Spleen (tissue), 11 donors: ENCODE measurements at regions not wholly inside any gene's neighbourhood (a gene's known extent, or its start where the extent isn't known, plus 50 kb on each side); places are given as distances from the start of the nearest gene placed in this dataset.

Experiments
- DNase-seq: peaks from one replicate; pipeline ENCODE4 v3.0.0-alpha.2; 2020
- H3K27ac ChIP-seq, 8 donors: fragments of 200-600 bp; sonication (generic) in 7 of 8; 1 replicate in 4 of 8; 2 replicates in 4 of 8; pipeline versions ENCODE4 v1.5.0 to v1.8.0; 2016 to 2021; ENCODE audit warnings: inconsistent platforms in 4 of 8, mild to moderate bottlenecking in 4 of 8, moderate library complexity in 1 of 8
- H3K27me3 ChIP-seq, 7 donors: fragments of 200-600 bp; sonication (generic) in 6 of 7; replicated peaks in 1 of 7; 1 replicate in 4 of 7; 2 replicates in 3 of 7; pipeline versions ENCODE4 v1.5.0 to v1.8.0; 2016 to 2021; ENCODE audit warnings: inconsistent platforms in 3 of 7, mild to moderate bottlenecking in 1 of 7
- H3K36me3 ChIP-seq, 6 donors: fragments of 200-600 bp; sonication (generic) in 5 of 6; 1 replicate in 4 of 6; 2 replicates in 2 of 6; pipeline versions ENCODE4 v1.5.0 to v1.8.0; 2016 to 2021; ENCODE audit warnings: inconsistent platforms in 2 of 6
- H3K4me1 ChIP-seq, 6 donors: fragments of 200-600 bp; sonication (generic) in 5 of 6; 1 replicate in 3 of 6; 2 replicates in 3 of 6; pipeline versions ENCODE4 v1.5.0 to v1.8.0; 2016 to 2021; ENCODE audit warnings: inconsistent platforms in 3 of 6
- H3K4me3 ChIP-seq, 8 donors: fragments of 200-600 bp; sonication (generic) in 7 of 8; 1 replicate in 4 of 8; 2 replicates in 4 of 8; pipeline versions ENCODE4 v1.5.0 to v1.8.0; 2016 to 2021; ENCODE audit warnings: inconsistent platforms in 4 of 8, mild to moderate bottlenecking in 4 of 8, moderate library complexity in 2 of 8
- H3K9me3 ChIP-seq, 8 donors: fragments of 200-600 bp; sonication (generic) in 7 of 8; 1 replicate in 4 of 8; 2 replicates in 4 of 8; pipeline versions ENCODE4 v1.5.0 to v1.8.0; 2016 to 2021; ENCODE audit warnings: inconsistent platforms in 4 of 8
- CTCF ChIP-seq, 11 experiments: fragments of 200-600 bp in 7 of 11; fragments of 450-650 bp in 4 of 11; sonication (generic) in 4 of 11; IDR thresholded peaks in 8 of 11; conservative IDR thresholded peaks in 3 of 11; 1 replicate in 7 of 11; 2 replicates in 4 of 11; pipeline versions ENCODE4 v1.4.0 to v1.8.0; 2016 to 2021; ENCODE audit warnings: antibody characterized with exemption in 11 of 11, inconsistent platforms in 4 of 11, mild to moderate bottlenecking in 1 of 11
- POLR2A ChIP-seq, 3 donors: fragments of 450-650 bp; IDR thresholded peaks; one replicate each; pipeline ENCODE4 v1.5.1; 2017; ENCODE audit warnings: antibody characterized with exemption in 3 of 3, mild to moderate bottlenecking in 1 of 3
- POLR2AphosphoS5 ChIP-seq, 3 donors: sonication (generic); formaldehyde crosslinking; IDR thresholded peaks; one replicate each; pipeline ENCODE4 v1.5.1; 2017; ENCODE audit warnings: antibody characterized with exemption in 3 of 3
- whole genome bisulfite sequencing, 5 donors: extraction: QIAGEN DNeasy Blood & Tissue Kit in 3 of 5; methylation state at CpG; one replicate each; pipeline versions ENCODE4 v1.1.5 to v1.1.7; 2013 to 2018; 5-methylcytosine and 5-hydroxymethylcytosine counted together
- intact Hi-C: fragments of 100-400 bp; cut with DNase I; formaldehyde crosslinking; loops from one replicate; pipeline ENCODE4 v1.15.0; 2023; ENCODE audit warnings: low total_unique reads
- donor health status: healthy with polysubstance abuse.
- donor health status: DM: no; HTN: no; CAD: no; lungs with moderate emphysema.
- donor health status: DM: no; HTN: no; CAD: no.
- donor health status: Bipolar disorder and iron deficiency.
- donor health status: healthy.
- donor health status: DM: no; HTN: no; CAD: no.
- donor health status: DM: yes; HTN: yes; CAD: no.

GRCh38 chr10:80917636-80918035 is 379.9 kb downstream of the SH2D4B start:
- no peak overlapping the region for H3K27ac ChIP-seq
- TF ChIP-seq POLR2AphosphoS5 (IDR thresholded peaks at IDR 0.05) (no peak), POLR2A (IDR thresholded peaks at IDR 0.05) (no peak), CTCF (IDR thresholded peaks at IDR 0.05 in 8 of 11, conservative IDR thresholded peaks at IDR 0.05 in 3 of 11) (no peak)
- intact Hi-C loops = no loop called here
- H3K27me3 ChIP-seq = peaks cover 0 to 9% (median 0%) of the 10 kb centered on the region in 7 donors
- H3K9me3 ChIP-seq = no peaks in the 10 kb centered on the region
- whole genome bisulfite sequencing, 5 donors = 57 to 72% (median 64%) methylated on average over 5 of the region's 5 CpGs
- no peaks in the 10 kb centered on the region for H3K4me1 ChIP-seq
- no peaks in the 10 kb centered on the region for H3K36me3 ChIP-seq
- DNase-seq = no peak
- no peak overlapping the region for H3K4me3 ChIP-seq

GRCh38 chr10:80921032-80921431 is 383.3 kb downstream of the SH2D4B start:
- intact Hi-C loops = loop anchor here (10.0 kb wide), 1 partner anchor 256 kb away; no protein-coding TSS in a partner anchor
- Histone ChIP-seq H3K27ac (no peak overlapping the region), H3K4me1 (no peaks in the 10 kb centered on the region), H3K27me3 (peaks cover 0 to 9% (median 0%) of the 10 kb centered on the region in 7 donors), H3K9me3 (no peaks in the 10 kb centered on the region), H3K36me3 (no peaks in the 10 kb centered on the region), H3K4me3 (no peak overlapping the region)
- no peak for TF ChIP-seq CTCF (IDR thresholded peaks at IDR 0.05 in 8 of 11, conservative IDR thresholded peaks at IDR 0.05 in 3 of 11)
- no peak for TF ChIP-seq POLR2AphosphoS5 (IDR thresholded peaks at IDR 0.05)
- TF ChIP-seq POLR2A (IDR thresholded peaks at IDR 0.05) = no peak
- WGBS, 5 donors = 80 to 93% (median 83%) methylated on average over 2 of the region's 2 CpGs
- no peak for DNase-seq

- Histone ChIP-seq H3K9me3 (peaks cover 0 to 15% (median 9%) of the 10 kb centered on the region in 8 donors), H3K27me3 (no peaks in the 10 kb centered on the region), H3K4me1 (no peaks in the 10 kb centered on the region), H3K27ac (no peak overlapping the region), H3K4me3 (no peak overlapping the region), H3K36me3 (no peaks in the 10 kb centered on the region)
- no peak for DNase-seq
- intact Hi-C loops = loop anchor here (10.0 kb wide), 1 partner anchor 260 kb away; no protein-coding TSS in a partner anchor
- TF ChIP-seq POLR2AphosphoS5 (IDR thresholded peaks at IDR 0.05) (no peak), POLR2A (IDR thresholded peaks at IDR 0.05) (no peak), CTCF (IDR thresholded peaks at IDR 0.05 in 8 of 11, conservative IDR thresholded peaks at IDR 0.05 in 3 of 11) (peak in 7 of 11 experiments; percentile 42 to 65 (median 58))
- WGBS, 5 donors = 35 to 64% (median 46%) methylated on average over 7 of the region's 7 CpGs
Observed at GRCh38 chr10:80924063-80924952, 386.6 kb downstream of the SH2D4B start.

GRCh38 chr10:80927419-80928078 is 389.8 kb downstream of the SH2D4B start:
- TF ChIP-seq POLR2AphosphoS5 (IDR thresholded peaks at IDR 0.05) (no peak), CTCF (IDR thresholded peaks at IDR 0.05 in 8 of 11, conservative IDR thresholded peaks at IDR 0.05 in 3 of 11) (no peak), POLR2A (IDR thresholded peaks at IDR 0.05) (no peak)
- DNase-seq = no peak
- H3K9me3 ChIP-seq = peaks cover 0 to 15% (median 9%) of the 10 kb centered on the region in 8 donors
- H3K4me3 ChIP-seq = no peak overlapping the region
- H3K36me3 ChIP-seq = no peaks in the 10 kb centered on the region
- H3K27me3 ChIP-seq = no peaks in the 10 kb centered on the region
- H3K4me1 ChIP-seq = no peaks in the 10 kb centered on the region
- intact Hi-C loops = loop anchor here (10.0 kb wide), 1 partner anchor 263 kb away; no protein-coding TSS in a partner anchor
- 66 to 77% (median 72%) methylated on average over 5 of the region's 5 CpGs for WGBS, 5 donors
- no peak overlapping the region for H3K27ac ChIP-seq
